HEK293 (cell line): ENCODE measurements at regions not wholly inside any gene's neighbourhood (a gene's known extent, or its start where the extent isn't known, plus 50 kb on each side); places are given as distances from the start of the nearest gene placed in this dataset.

Experiments
- CTCF ChIA-PET: fragments of 350-600 bp; formaldehyde crosslinking; extraction: SDS; loops from one replicate; lab custom pipeline; 2021; ENCODE audit warnings: antibody characterized with exemption; lab: Yijun Ruan, JAX
- POLR2A ChIA-PET: fragments of 300-600 bp; formaldehyde crosslinking; extraction: SDS; loops from one replicate; lab custom pipeline; 2020; ENCODE audit warnings: antibody characterized with exemption, inconsistent platforms; lab: Yijun Ruan, JAX
- H3K27ac ChIP-seq: fragments of 200-500 bp; sonication (Bioruptor generic); 2 replicates; pipeline ENCODE4 v1.5.1; 2014; ENCODE audit warnings: low read depth, low read length, control low read depth, inconsistent platforms; ENCODE audit errors: extremely low read depth
- H3K36me3 ChIP-seq, 2 experiments: fragments of 200-500 bp in 1 of 2; sonication (Bioruptor generic) in 1 of 2; 1 replicate in 1 of 2; 2 replicates in 1 of 2; pipeline ENCODE4 v1.5.1; 2014 to 2017; ENCODE audit warnings: inconsistent platforms in 2 of 2, low read length in 2 of 2; ENCODE audit not compliant: control insufficient read depth in 2 of 2, insufficient read depth in 1 of 2
- H3K4me1 ChIP-seq: fragments of 200-500 bp; sonication (Bioruptor generic); 2 replicates; pipeline ENCODE4 v1.5.1; 2014; ENCODE audit warnings: mild to moderate bottlenecking, low read length, inconsistent platforms; ENCODE audit not compliant: control insufficient read depth, insufficient read depth
- H3K4me3 ChIP-seq: 2 replicates; pipeline ENCODE4 v1.5.1; 2011; ENCODE audit warnings: low read depth, mild to moderate bottlenecking, control low read depth, low read length, moderate library complexity
- H3K9me3 ChIP-seq: fragments of 200-500 bp; sonication (Bioruptor generic); 2 replicates; pipeline ENCODE4 v1.5.1; 2014; ENCODE audit warnings: low read depth, low read length, inconsistent platforms; ENCODE audit not compliant: control insufficient read depth, insufficient read depth
- GLI2 ChIP-seq: fragments of 450-650 bp; formaldehyde crosslinking; IDR thresholded peaks from 2 replicates; pipeline ENCODE4; 2017; ENCODE audit warnings: missing biosample characterization, missing genetic modification characterization, low read depth, borderline replicate concordance
- GLI4 ChIP-seq: fragments of 450-650 bp; formaldehyde crosslinking; IDR thresholded peaks from 2 replicates; pipeline ENCODE4 v1.5.1; 2016; ENCODE audit warnings: missing biosample characterization, missing genetic modification characterization
- KLF7 ChIP-seq: fragments of 450-650 bp; formaldehyde crosslinking; IDR thresholded peaks from 2 replicates; pipeline ENCODE4 v1.5.1; 2016; ENCODE audit warnings: missing biosample characterization, missing genetic modification characterization, borderline replicate concordance
- MZF1 ChIP-seq: fragments of 450-650 bp; formaldehyde crosslinking; IDR thresholded peaks from 2 replicates; pipeline ENCODE4 v1.5.1; 2017; ENCODE audit warnings: missing biosample characterization, missing genetic modification characterization, borderline replicate concordance
- PRDM10 ChIP-seq: fragments of 450-650 bp; formaldehyde crosslinking; IDR thresholded peaks from 2 replicates; pipeline ENCODE4 v1.5.1; 2016; ENCODE audit warnings: missing biosample characterization, missing genetic modification characterization
- YY1 ChIP-seq: fragments of 450-650 bp; formaldehyde crosslinking; IDR thresholded peaks from 2 replicates; pipeline ENCODE4 v1.5.1; 2018; ENCODE audit warnings: missing biosample characterization, missing genetic modification characterization
- ZFP3 ChIP-seq: fragments of 450-650 bp; formaldehyde crosslinking; IDR thresholded peaks from 2 replicates; pipeline ENCODE4 v1.5.1; 2016; ENCODE audit warnings: low read depth, missing biosample characterization, missing genetic modification characterization
- ZIC2 ChIP-seq: fragments of 450-650 bp; formaldehyde crosslinking; IDR thresholded peaks from 2 replicates; pipeline ENCODE4 v1.5.1; 2016; ENCODE audit warnings: missing biosample characterization, missing genetic modification characterization
- ZNF146 ChIP-seq: fragments of 450-650 bp; formaldehyde crosslinking; IDR thresholded peaks from 2 replicates; pipeline ENCODE4 v1.5.1; 2016; ENCODE audit warnings: missing biosample characterization, missing genetic modification characterization
- ZNF155 ChIP-seq: fragments of 450-650 bp; formaldehyde crosslinking; IDR thresholded peaks from 2 replicates; pipeline ENCODE4 v1.5.1; 2016; ENCODE audit warnings: missing biosample characterization, missing genetic modification characterization
- ZNF223 ChIP-seq: fragments of 450-650 bp; formaldehyde crosslinking; IDR thresholded peaks from 2 replicates; pipeline ENCODE4 v1.5.1; 2016; ENCODE audit warnings: missing biosample characterization, missing genetic modification characterization
- ZNF248 ChIP-seq: fragments of 450-650 bp; formaldehyde crosslinking; IDR thresholded peaks from 2 replicates; pipeline ENCODE4 v1.5.1; 2017; ENCODE audit warnings: missing biosample characterization, missing genetic modification characterization
- ZNF350 ChIP-seq: fragments of 450-650 bp; formaldehyde crosslinking; IDR thresholded peaks from 2 replicates; pipeline ENCODE4 v1.5.0; 2017; ENCODE audit warnings: missing biosample characterization, mild to moderate bottlenecking, missing genetic modification characterization
- ZNF501 ChIP-seq: fragments of 450-650 bp; formaldehyde crosslinking; IDR thresholded peaks from 2 replicates; pipeline ENCODE4 v1.5.1; 2016; ENCODE audit warnings: missing biosample characterization, missing genetic modification characterization
- ZNF600 ChIP-seq: fragments of 450-650 bp; formaldehyde crosslinking; IDR thresholded peaks from 2 replicates; pipeline ENCODE4 v1.5.1; 2016; ENCODE audit warnings: missing biosample characterization, missing genetic modification characterization
- ZNF777 ChIP-seq: fragments of 450-650 bp; formaldehyde crosslinking; IDR thresholded peaks from 2 replicates; pipeline ENCODE4 v1.5.1; 2017; ENCODE audit warnings: missing biosample characterization, missing genetic modification characterization, borderline replicate concordance
- ZSCAN18 ChIP-seq: fragments of 450-650 bp; formaldehyde crosslinking; IDR thresholded peaks from 2 replicates; pipeline ENCODE4 v1.5.1; 2016; ENCODE audit warnings: missing biosample characterization, missing genetic modification characterization
- ZSCAN23 ChIP-seq: fragments of 450-650 bp; formaldehyde crosslinking; IDR thresholded peaks from 2 replicates; pipeline ENCODE4 v1.5.1; 2016; ENCODE audit warnings: missing biosample characterization, missing genetic modification characterization

- Histone ChIP-seq H3K9me3 (no peaks in the 10 kb centered on the region), H3K4me3 (no peak overlapping the region), H3K4me1 (no peaks in the 10 kb centered on the region), H3K27ac (no peak overlapping the region), H3K36me3 (no peaks in the 10 kb centered on the region)
- ChIA-PET CTCF (no interaction called here), POLR2A (no interaction called here)
- TF ChIP-seq ZIC2 (tag by site-specific recombination) (no peak), ZNF155 (no peak), ZSCAN18 (tag by site-specific recombination) (no peak), ZNF146 (tag by site-specific recombination) (no peak), PRDM10 (tag by site-specific recombination) (no peak), ZNF248 (tag by site-specific recombination) (no peak), ZSCAN23 (tag by site-specific recombination) (no peak), ZNF600 (tag by site-specific recombination) (no peak), GLI2 (tag by site-specific recombination) (no peak), YY1 (no peak), GLI4 (tag by site-specific recombination) (no peak), ZFP3 (tag by site-specific recombination) (no peak), KLF7 (tag by site-specific recombination) (no peak)
Measured at GRCh38 chr13:99895444-99896368, 75.9 kb downstream of the ZIC5 start.

- Histone ChIP-seq H3K27ac (no peak overlapping the region), H3K4me1 (no peaks in the 10 kb centered on the region), H3K36me3 (no peaks in the 10 kb centered on the region), H3K9me3 (no peaks in the 10 kb centered on the region), H3K4me3 (no peak overlapping the region)
- POLR2A ChIA-PET, result no interaction called here
- CTCF ChIA-PET, result no interaction called here
- TF ChIP-seq ZNF501 (tag by site-specific recombination), result no peak
- TF ChIP-seq MZF1 (tag by site-specific recombination), result no peak
- TF ChIP-seq ZNF223 (tag by site-specific recombination), result no peak
- no peak for TF ChIP-seq ZNF777
- TF ChIP-seq ZNF350 (tag by site-specific recombination), result no peak
Measured at GRCh38 chr13:99894840-99895443, 76.6 kb downstream of the ZIC5 start.
